HL-60 (cell line): ENCODE measurements at regions not wholly inside any gene's neighbourhood (a gene's known extent, or its start where the extent isn't known, plus 50 kb on each side); places are given as distances from the start of the nearest gene placed in this dataset.

Experiments used
- TF ChIP-seq, protein P1 (sequence below): IDR thresholded peaks from one replicate; pipeline ENCODE4 v1.5.1; 2011; ENCODE audit warnings: low read length, control low read depth, inconsistent platforms; ENCODE audit not compliant: insufficient read depth
- TF ChIP-seq, protein P2 (sequence below): IDR thresholded peaks from 2 replicates; pipeline ENCODE4 v1.6.1; 2012; ENCODE audit warnings: low read depth; ENCODE audit not compliant: insufficient replicate concordance

GRCh38 chr16:22663389-22664064 is 150.4 kb upstream of the HS3ST2 start:
- TF ChIP-seq, protein P1, sequence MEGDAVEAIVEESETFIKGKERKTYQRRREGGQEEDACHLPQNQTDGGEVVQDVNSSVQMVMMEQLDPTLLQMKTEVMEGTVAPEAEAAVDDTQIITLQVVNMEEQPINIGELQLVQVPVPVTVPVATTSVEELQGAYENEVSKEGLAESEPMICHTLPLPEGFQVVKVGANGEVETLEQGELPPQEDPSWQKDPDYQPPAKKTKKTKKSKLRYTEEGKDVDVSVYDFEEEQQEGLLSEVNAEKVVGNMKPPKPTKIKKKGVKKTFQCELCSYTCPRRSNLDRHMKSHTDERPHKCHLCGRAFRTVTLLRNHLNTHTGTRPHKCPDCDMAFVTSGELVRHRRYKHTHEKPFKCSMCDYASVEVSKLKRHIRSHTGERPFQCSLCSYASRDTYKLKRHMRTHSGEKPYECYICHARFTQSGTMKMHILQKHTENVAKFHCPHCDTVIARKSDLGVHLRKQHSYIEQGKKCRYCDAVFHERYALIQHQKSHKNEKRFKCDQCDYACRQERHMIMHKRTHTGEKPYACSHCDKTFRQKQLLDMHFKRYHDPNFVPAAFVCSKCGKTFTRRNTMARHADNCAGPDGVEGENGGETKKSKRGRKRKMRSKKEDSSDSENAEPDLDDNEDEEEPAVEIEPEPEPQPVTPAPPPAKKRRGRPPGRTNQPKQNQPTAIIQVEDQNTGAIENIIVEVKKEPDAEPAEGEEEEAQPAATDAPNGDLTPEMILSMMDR: no peak
- TF ChIP-seq, protein P2, sequence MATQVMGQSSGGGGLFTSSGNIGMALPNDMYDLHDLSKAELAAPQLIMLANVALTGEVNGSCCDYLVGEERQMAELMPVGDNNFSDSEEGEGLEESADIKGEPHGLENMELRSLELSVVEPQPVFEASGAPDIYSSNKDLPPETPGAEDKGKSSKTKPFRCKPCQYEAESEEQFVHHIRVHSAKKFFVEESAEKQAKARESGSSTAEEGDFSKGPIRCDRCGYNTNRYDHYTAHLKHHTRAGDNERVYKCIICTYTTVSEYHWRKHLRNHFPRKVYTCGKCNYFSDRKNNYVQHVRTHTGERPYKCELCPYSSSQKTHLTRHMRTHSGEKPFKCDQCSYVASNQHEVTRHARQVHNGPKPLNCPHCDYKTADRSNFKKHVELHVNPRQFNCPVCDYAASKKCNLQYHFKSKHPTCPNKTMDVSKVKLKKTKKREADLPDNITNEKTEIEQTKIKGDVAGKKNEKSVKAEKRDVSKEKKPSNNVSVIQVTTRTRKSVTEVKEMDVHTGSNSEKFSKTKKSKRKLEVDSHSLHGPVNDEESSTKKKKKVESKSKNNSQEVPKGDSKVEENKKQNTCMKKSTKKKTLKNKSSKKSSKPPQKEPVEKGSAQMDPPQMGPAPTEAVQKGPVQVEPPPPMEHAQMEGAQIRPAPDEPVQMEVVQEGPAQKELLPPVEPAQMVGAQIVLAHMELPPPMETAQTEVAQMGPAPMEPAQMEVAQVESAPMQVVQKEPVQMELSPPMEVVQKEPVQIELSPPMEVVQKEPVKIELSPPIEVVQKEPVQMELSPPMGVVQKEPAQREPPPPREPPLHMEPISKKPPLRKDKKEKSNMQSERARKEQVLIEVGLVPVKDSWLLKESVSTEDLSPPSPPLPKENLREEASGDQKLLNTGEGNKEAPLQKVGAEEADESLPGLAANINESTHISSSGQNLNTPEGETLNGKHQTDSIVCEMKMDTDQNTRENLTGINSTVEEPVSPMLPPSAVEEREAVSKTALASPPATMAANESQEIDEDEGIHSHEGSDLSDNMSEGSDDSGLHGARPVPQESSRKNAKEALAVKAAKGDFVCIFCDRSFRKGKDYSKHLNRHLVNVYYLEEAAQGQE: no peak
